ENCODE measurements at regions not wholly inside any gene's neighbourhood (a gene's known extent, or its start where the extent isn't known, plus 50 kb on each side); places are given as distances from the start of the nearest gene placed in this dataset.

GRCh38 chr13:34300559-34300958 lies 482.6 kb downstream of the RFC3 start:
- H3K4me1 Mint-ChIP-seq, result no peaks in the 10 kb centered on the region
- H3K9me3 Mint-ChIP-seq, result peaks cover 12 to 41% (median 23%) of the 10 kb centered on the region in 6 donors
- DNase-seq, result no peak
- H3K27ac Mint-ChIP-seq, result no peak overlapping the region
- H3K27me3 Mint-ChIP-seq (ENCODE audit: low read depth in 3 of 3), result peaks cover 0 to 2% (median 0%) of the 10 kb centered on the region in 3 donors
- no peak overlapping the region for H3K4me3 Mint-ChIP-seq
- H3K36me3 Mint-ChIP-seq, result no peaks in the 10 kb centered on the region

- Mint-ChIP-seq H3K9me3 (peaks cover 14 to 41% (median 22%) of the 10 kb centered on the region in 6 donors), H3K27ac (no peak overlapping the region), H3K36me3 (no peaks in the 10 kb centered on the region), H3K4me3 (no peak overlapping the region), H3K4me1 (no peaks in the 10 kb centered on the region), H3K27me3 (ENCODE audit: low read depth in 3 of 3) (peaks cover 0 to 2% (median 0%) of the 10 kb centered on the region in 3 donors)
- DNase-seq, result no peak
Measured at GRCh38 chr13:34302596-34302995, 484.6 kb downstream of the RFC3 start.

GRCh38 chr13:34303346-34303745 lies 485.4 kb downstream of the RFC3 start:
- peaks cover 0 to 2% (median 0%) of the 10 kb centered on the region in 3 donors for H3K27me3 Mint-ChIP-seq (ENCODE audit: low read depth in 3 of 3)
- no peak overlapping the region for H3K4me3 Mint-ChIP-seq
- no peaks in the 10 kb centered on the region for H3K4me1 Mint-ChIP-seq
- H3K36me3 Mint-ChIP-seq, result no peaks in the 10 kb centered on the region
- no peak overlapping the region for H3K27ac Mint-ChIP-seq
- DNase-seq, result no peak
- H3K9me3 Mint-ChIP-seq, result peaks cover 14 to 41% (median 21%) of the 10 kb centered on the region in 6 donors

- H3K36me3 Mint-ChIP-seq, result no peaks in the 10 kb centered on the region
- H3K27ac Mint-ChIP-seq, result no peak overlapping the region
- H3K27me3 Mint-ChIP-seq (ENCODE audit: low read depth in 3 of 3), result peaks cover 0 to 2% (median 1%) of the 10 kb centered on the region in 3 donors
- peaks cover 8 to 22% (median 15%) of the 10 kb centered on the region in 6 donors for H3K9me3 Mint-ChIP-seq
- H3K4me1 Mint-ChIP-seq, result no peaks in the 10 kb centered on the region
- no peak overlapping the region for H3K4me3 Mint-ChIP-seq
- no peak for DNase-seq
Measured at GRCh38 chr13:34307607-34308006, 489.7 kb downstream of the RFC3 start.

- Mint-ChIP-seq H3K4me3 (no peak overlapping the region), H3K36me3 (no peaks in the 10 kb centered on the region), H3K9me3 (peaks cover 8 to 25% (median 13%) of the 10 kb centered on the region in 6 donors), H3K27me3 (ENCODE audit: low read depth in 3 of 3) (peaks cover 0 to 2% (median 1%) of the 10 kb centered on the region in 3 donors), H3K4me1 (no peaks in the 10 kb centered on the region), H3K27ac (no peak overlapping the region)
- DNase-seq, result no peak
Measured at GRCh38 chr13:34308725-34309124, 490.8 kb downstream of the RFC3 start.

GRCh38 chr13:34310539-34310938 lies 492.6 kb downstream of the RFC3 start:
- Mint-ChIP-seq H3K4me3 (no peak overlapping the region), H3K36me3 (no peaks in the 10 kb centered on the region), H3K9me3 (peaks cover 0 to 14% (median 5%) of the 10 kb centered on the region in 6 donors), H3K27ac (no peak overlapping the region), H3K4me1 (no peaks in the 10 kb centered on the region), H3K27me3 (ENCODE audit: low read depth in 3 of 3) (peaks cover 0 to 5% (median 1%) of the 10 kb centered on the region in 3 donors)
- no peak for DNase-seq

- peaks cover 0 to 5% (median 1%) of the 10 kb centered on the region in 3 donors for H3K27me3 Mint-ChIP-seq (ENCODE audit: low read depth in 3 of 3)
- no peak overlapping the region for H3K4me3 Mint-ChIP-seq
- no peaks in the 10 kb centered on the region for H3K36me3 Mint-ChIP-seq
- no peak for DNase-seq
- no peaks in the 10 kb centered on the region for H3K4me1 Mint-ChIP-seq
- H3K27ac Mint-ChIP-seq, result no peak overlapping the region
- H3K9me3 Mint-ChIP-seq, result peaks cover under 1 to 14% (median 6%) of the 10 kb centered on the region in 6 donors
Measured at GRCh38 chr13:34311251-34311650, 493.3 kb downstream of the RFC3 start.

- Mint-ChIP-seq H3K4me3 (no peak overlapping the region), H3K27ac (no peak overlapping the region), H3K36me3 (no peaks in the 10 kb centered on the region), H3K9me3 (peaks cover 3 to 26% (median 8%) of the 10 kb centered on the region in 6 donors), H3K4me1 (no peaks in the 10 kb centered on the region), H3K27me3 (ENCODE audit: low read depth in 3 of 3) (peaks cover 0 to 7% (median 1%) of the 10 kb centered on the region in 3 donors)
- DNase-seq, result no peak
Measured at GRCh38 chr13:34312578-34312977, 494.6 kb downstream of the RFC3 start.

- Mint-ChIP-seq H3K27me3 (ENCODE audit: low read depth in 3 of 3) (peaks cover 0 to 6% (median 0%) of the 10 kb centered on the region in 3 donors), H3K36me3 (peaks cover 0 to 4% (median 0%) of the 10 kb centered on the region in 3 donors)
Measured at GRCh38 chr13:34320084-34320483, 502.1 kb downstream of the RFC3 start.

GRCh38 chr13:34322014-34322742 lies 504.2 kb downstream of the RFC3 start:
- Mint-ChIP-seq H3K4me3 (no peak overlapping the region), H3K27me3 (ENCODE audit: low read depth in 3 of 3) (peaks cover 0 to 4% (median 0%) of the 10 kb centered on the region in 3 donors)

More at GRCh38 chr13:34320084-34320483, 502.1 kb downstream of the RFC3 start:
- H3K27ac Mint-ChIP-seq, result no peak overlapping the region
- no peaks in the 10 kb centered on the region for H3K4me1 Mint-ChIP-seq
- H3K9me3 Mint-ChIP-seq, result peaks cover 6 to 22% (median 10%) of the 10 kb centered on the region in 6 donors
- DNase-seq, result no peak
- H3K4me3 Mint-ChIP-seq, result no peak overlapping the region

GRCh38 chr13:34322743-34323074 lies 504.8 kb downstream of the RFC3 start:
- Mint-ChIP-seq H3K27me3 (ENCODE audit: low read depth in 3 of 3) (peaks cover 0 to 4% (median 0%) of the 10 kb centered on the region in 3 donors), H3K4me3 (no peak overlapping the region), H3K9me3 (peaks cover 0 to 16% (median 5%) of the 10 kb centered on the region in 6 donors), H3K36me3 (peaks cover 0 to 4% (median 0%) of the 10 kb centered on the region in 3 donors), H3K4me1 (no peaks in the 10 kb centered on the region), H3K27ac (no peak overlapping the region)
- DNase-seq, result no peak

More at GRCh38 chr13:34322014-34322742, 504.2 kb downstream of the RFC3 start:
- peaks cover 0 to 4% (median 0%) of the 10 kb centered on the region in 3 donors for H3K36me3 Mint-ChIP-seq
- no peak overlapping the region for H3K27ac Mint-ChIP-seq
- DNase-seq, result no peak
- peaks cover 0 to 19% (median 6%) of the 10 kb centered on the region in 6 donors for H3K9me3 Mint-ChIP-seq
- no peaks in the 10 kb centered on the region for H3K4me1 Mint-ChIP-seq

- Mint-ChIP-seq H3K4me3 (no peak overlapping the region), H3K4me1 (no peaks in the 10 kb centered on the region), H3K9me3 (peaks cover 12 to 46% (median 20%) of the 10 kb centered on the region in 6 donors), H3K27me3 (ENCODE audit: low read depth in 3 of 3) (peaks cover 0 to 4% (median 1%) of the 10 kb centered on the region in 3 donors), H3K36me3 (peaks cover 0 to 6% (median 0%) of the 10 kb centered on the region in 3 donors), H3K27ac (no peak overlapping the region)
- DNase-seq, result no peak
Measured at GRCh38 chr13:34335014-34336007, 517.4 kb downstream of the RFC3 start.

GRCh38 chr13:34338102-34338501 lies 520.2 kb downstream of the RFC3 start:
- peaks cover 7 to 44% (median 12%) of the 10 kb centered on the region in 6 donors for H3K9me3 Mint-ChIP-seq
- no peak overlapping the region for H3K27ac Mint-ChIP-seq
- peaks cover 0 to 5% (median 0%) of the 10 kb centered on the region in 3 donors for H3K27me3 Mint-ChIP-seq (ENCODE audit: low read depth in 3 of 3)
- peaks cover 0 to under 1% (median 0%) of the 10 kb centered on the region in 3 donors for H3K36me3 Mint-ChIP-seq
- no peaks in the 10 kb centered on the region for H3K4me1 Mint-ChIP-seq
- H3K4me3 Mint-ChIP-seq, result no peak overlapping the region
- DNase-seq, result no peak

Data from immature natural killer cell (primary cell).